ENCODE measurements at regions not wholly inside any gene's neighbourhood (a gene's known extent, or its start where the extent isn't known, plus 50 kb on each side); places are given as distances from the start of the nearest gene placed in this dataset.

- TF ChIP-seq CTCF (IDR thresholded peaks at IDR 0.05) (no peak), USF2 (IDR thresholded peaks at IDR 0.05) (no peak), RAD21 (conservative IDR thresholded peaks at IDR 0.05 in 1 of 2, IDR thresholded peaks at IDR 0.05 in 1 of 2) (no peak), ESRRA (IDR thresholded peaks at IDR 0.05; ENCODE audit: borderline replicate concordance, low read length) (no peak), GATA3 (IDR thresholded peaks at IDR 0.05; ENCODE audit: borderline replicate concordance) (no peak), TFCP2L1 (CRISPR knock-in tag; IDR thresholded peaks at IDR 0.05) (no peak)
Observed at GRCh38 chr15:36400936-36401585, 178.4 kb upstream of the CDIN1 start.
